PC-3 (cell line): ENCODE measurements at regions not wholly inside any gene's neighbourhood (a gene's known extent, or its start where the extent isn't known, plus 50 kb on each side); places are given as distances from the start of the nearest gene placed in this dataset.

Experiments used
- ATAC-seq: fragments of 200-7000 bp; cut with Tn5 transposase; 2 replicates; pipeline ENCODE4 v1.9.1; 2020; ENCODE audit warnings: mild to moderate bottlenecking, moderate library complexity
- BruUV-seq: library from RNA; stranded (reverse); fragments of 400-500 nt; replicated peaks from 2 replicates; lab custom pipeline; 2021; lab: Mats Ljungman, UMichigan
- CTCF ChIA-PET: fragments of 300-600 bp; sonication (Branson Sonifier 250); formaldehyde crosslinking; loops from one replicate; lab custom pipeline; 2022; ENCODE audit warnings: antibody characterized with exemption; lab: Charles Lee
- POLR2A ChIA-PET: fragments of 300-600 bp; sonication (Branson Sonifier 250); formaldehyde crosslinking; loops from one replicate; lab custom pipeline; 2022; ENCODE audit warnings: antibody characterized with exemption; ENCODE audit not compliant: unreplicated experiment; lab: Charles Lee
- DNase-seq: peaks from one replicate; pipeline ENCODE4 v3.0.0-alpha.2; 2015
- H2AFZ ChIP-seq: fragments of 300-600 bp; sonication (generic); 2 replicates; pipeline ENCODE4 v1.6.0; 2016; ENCODE audit warnings: antibody characterized with exemption, low read length
- H3F3A ChIP-seq: fragments of 300-600 bp; sonication (generic); one replicate; pipeline ENCODE4 v1.6.0; 2017; ENCODE audit warnings: antibody characterized with exemption, low read length, control low read depth, mild to moderate bottlenecking; ENCODE audit not compliant: unreplicated experiment
- H3K27ac ChIP-seq: fragments of 300-600 bp; sonication (generic); 2 replicates; pipeline ENCODE4 v1.5.1; 2016; ENCODE audit warnings: mild to moderate bottlenecking, low read length
- H3K27me3 ChIP-seq: fragments of 300-600 bp; sonication (generic); 2 replicates; pipeline ENCODE4 v1.6.1; 2016; ENCODE audit warnings: low read length, mixed read lengths
- H3K36me3 ChIP-seq: fragments of 300-600 bp; sonication (generic); 2 replicates; pipeline ENCODE4 v1.6.1; 2016; ENCODE audit warnings: low read depth, mixed run types, low read length, mixed read lengths
- H3K4me1 ChIP-seq: fragments of 300-600 bp; sonication (generic); 2 replicates; pipeline ENCODE4 v1.5.1; 2016; ENCODE audit warnings: low read length; ENCODE audit not compliant: insufficient read depth
- H3K4me2 ChIP-seq: fragments of 300-600 bp; sonication (generic); 2 replicates; pipeline ENCODE4 v1.6.0; 2016; ENCODE audit warnings: low read length
- H3K4me3 ChIP-seq: fragments of 300-600 bp; sonication (generic); 2 replicates; pipeline ENCODE4 v1.5.1; 2016; ENCODE audit warnings: mild to moderate bottlenecking, low read length, mixed read lengths
- H3K79me2 ChIP-seq: fragments of 300-600 bp; sonication (generic); 2 replicates; pipeline ENCODE4 v1.6.1; 2017; ENCODE audit warnings: low read length, mixed read lengths
- H3K9ac ChIP-seq: fragments of 300-600 bp; sonication (generic); 2 replicates; pipeline ENCODE4 v1.6.0; 2016; ENCODE audit warnings: mild to moderate bottlenecking, low read length
- H3K9me2 ChIP-seq: fragments of 300-600 bp; sonication (generic); replicated peaks from 2 replicates; pipeline ENCODE4 v1.6.1; 2016; ENCODE audit warnings: mixed run types, low read length, mixed read lengths
- H3K9me3 ChIP-seq: fragments of 300-600 bp; sonication (generic); 2 replicates; pipeline ENCODE4 v1.6.1; 2016; ENCODE audit warnings: low read length, mixed read lengths
- H4K20me1 ChIP-seq: fragments of 300-600 bp; sonication (generic); 2 replicates; pipeline ENCODE4 v1.6.1; 2016; ENCODE audit warnings: low read length, mixed read lengths
- CTCF ChIP-seq: fragments of 300-600 bp; sonication (generic); conservative IDR thresholded peaks from 2 replicates; pipeline ENCODE4 v1.5.1; 2017; ENCODE audit warnings: antibody characterized with exemption, low read depth, mild to moderate bottlenecking, low read length
- EZH2 ChIP-seq: fragments of 300-600 bp; sonication (generic); IDR thresholded peaks from one replicate; pipeline ENCODE4 v1.6.1; 2017; ENCODE audit warnings: antibody characterized with exemption, mild to moderate bottlenecking, low read length; ENCODE audit not compliant: unreplicated experiment
- EZH2phosphoT487 ChIP-seq: fragments of 300-600 bp; sonication (generic); IDR thresholded peaks from 2 replicates; pipeline ENCODE4 v1.6.1; 2018; ENCODE audit warnings: mild to moderate bottlenecking, antibody characterized with exemption, low read length, borderline replicate concordance
- intact Hi-C: fragments of 100-400 bp; cut with micrococcal nuclease; formaldehyde crosslinking; loops from 2 replicates; pipeline ENCODE4 v1.9.0; 2023

- no peaks in the 10 kb centered on the region for H3K9me3 ChIP-seq
- no peak overlapping the region for H3K9ac ChIP-seq
- H3K27me3 ChIP-seq, result no peaks in the 10 kb centered on the region
- POLR2A ChIA-PET, result no interaction called here
- intact Hi-C loops, result no loop called here
- no peaks in the 10 kb centered on the region for H3K9me2 ChIP-seq
- H3F3A ChIP-seq, result no peaks in the 10 kb centered on the region
- BruUV-seq, result no TSS peak
- DNase-seq (no peak), ATAC-seq (no peak)
- TF ChIP-seq CTCF, result no peak
- TF ChIP-seq EZH2phosphoT487, result no peak
- no peak for TF ChIP-seq EZH2
- H3K4me1 ChIP-seq, result peaks cover 18% of the 10 kb centered on the region
- H3K27ac ChIP-seq, result no peak overlapping the region
- no peak overlapping the region for H3K4me3 ChIP-seq
- H2AFZ ChIP-seq, result no peak overlapping the region
- no peaks in the 10 kb centered on the region for H4K20me1 ChIP-seq
- H3K79me2 ChIP-seq, result no peaks in the 10 kb centered on the region
- H3K4me2 ChIP-seq, result no peak overlapping the region
- CTCF ChIA-PET, result no interaction called here
- H3K36me3 ChIP-seq, result no peaks in the 10 kb centered on the region
Observed at GRCh38 chr18:56026509-56026908, 438.5 kb upstream of the TCF4 start.

- intact Hi-C loops, result no loop called here
- H3K4me2 ChIP-seq, result no peak overlapping the region
Observed at GRCh38 chr18:56021809-56022195, 433.8 kb upstream of the TCF4 start.

More at GRCh38 chr18:56021809-56022195, 433.8 kb upstream of the TCF4 start:
- BruUV-seq, result no TSS peak
- H3K4me1 ChIP-seq, result peaks cover 3% of the 10 kb centered on the region; the same call in 1 of the 2 replicates
- no peaks in the 10 kb centered on the region for H3F3A ChIP-seq
- ATAC-seq (no peak), DNase-seq (no peak)
- H3K79me2 ChIP-seq, result no peaks in the 10 kb centered on the region
- H4K20me1 ChIP-seq, result no peaks in the 10 kb centered on the region
- no peaks in the 10 kb centered on the region for H3K9me2 ChIP-seq
- no peaks in the 10 kb centered on the region for H3K36me3 ChIP-seq
- H3K27ac ChIP-seq, result no peak overlapping the region
- no peak overlapping the region for H2AFZ ChIP-seq
- POLR2A ChIA-PET, result no interaction called here
- no peak for TF ChIP-seq EZH2
- no peak for TF ChIP-seq CTCF
- TF ChIP-seq EZH2phosphoT487, result no peak
- CTCF ChIA-PET, result no interaction called here
- H3K27me3 ChIP-seq, result no peaks in the 10 kb centered on the region
- H3K9me3 ChIP-seq, result no peaks in the 10 kb centered on the region
- no peak overlapping the region for H3K4me3 ChIP-seq
- H3K9ac ChIP-seq, result no peak overlapping the region
